T-cell (primary cell): ENCODE measurements at regions not wholly inside any gene's neighbourhood (a gene's known extent, or its start where the extent isn't known, plus 50 kb on each side); places are given as distances from the start of the nearest gene placed in this dataset.

Experiments
- ATAC-seq, 4 experiments: fragments of 200-7000 bp in 3 of 4; fragments of 150-1000 bp in 1 of 4; cut with Tn5 transposase; replicated peaks in 1 of 4; 1 replicate in 3 of 4; 2 replicates in 1 of 4; pipeline ENCODE4 v1.10.0; 2021; ENCODE audit warnings: moderate library complexity in 3 of 4, mild to moderate bottlenecking in 2 of 4, moderate number of reproducible peaks in 1 of 4
- CTCF ChIA-PET, 2 donors: fragments of 300-600 bp; sonication (Branson Sonifier 250); formaldehyde crosslinking; loops; one replicate each; lab custom pipeline; 2022; ENCODE audit warnings: antibody characterized with exemption in 2 of 2; lab: Charles Lee
- POLR2A ChIA-PET, 2 donors: fragments of 300-600 bp; sonication (Branson Sonifier 250); formaldehyde crosslinking; loops; one replicate each; lab custom pipeline; 2022; ENCODE audit warnings: antibody characterized with exemption in 2 of 2; lab: Charles Lee
- DNase-seq, 35 experiments: peaks; one replicate each; pipeline versions ENCODE4 v3.0.0 to v3.0.0-alpha.2; 2013 to 2023
- H3K27ac ChIP-seq: one replicate; pipeline ENCODE4 v1.5.1; 2013; ENCODE audit warnings: low read length
- H3K27me3 ChIP-seq, 2 experiments: replicated peaks in 1 of 2; 1 replicate in 1 of 2; 2 replicates in 1 of 2; pipeline versions ENCODE4 v1.6.1 to v1.7.0; 2013; ENCODE audit warnings: low read length in 1 of 2, mixed read lengths in 1 of 2; ENCODE audit not compliant: control insufficient read depth in 2 of 2, insufficient read depth in 2 of 2; ENCODE audit errors: extremely low read depth in 1 of 2
- H3K36me3 ChIP-seq, 2 donors: 1 replicate in 1 of 2; 2 replicates in 1 of 2; pipeline versions ENCODE4 v1.6.1 to v1.7.0; 2013; ENCODE audit warnings: low read length in 1 of 2; ENCODE audit not compliant: control insufficient read depth in 2 of 2, insufficient read depth in 1 of 2; ENCODE audit errors: extremely low read depth in 1 of 2
- H3K4me1 ChIP-seq, 2 experiments: 1 replicate in 1 of 2; 2 replicates in 1 of 2; pipeline versions ENCODE4 v1.6.1 to v1.7.0; 2013; ENCODE audit warnings: low read length in 2 of 2, mixed read lengths in 1 of 2; ENCODE audit not compliant: insufficient read depth in 2 of 2, control insufficient read depth in 1 of 2; ENCODE audit errors: extremely low read depth in 1 of 2
- H3K4me3 ChIP-seq, 2 donors: 1 replicate in 1 of 2; 2 replicates in 1 of 2; pipeline versions ENCODE4 v1.5.1 to v1.7.0; 2013; ENCODE audit warnings: mild to moderate bottlenecking in 2 of 2, low read length in 1 of 2, moderate library complexity in 1 of 2; ENCODE audit not compliant: control insufficient read depth in 1 of 2; ENCODE audit errors: extremely low read depth in 1 of 2
- H3K9me3 ChIP-seq: 2 replicates; pipeline ENCODE4 v1.7.0; 2013
- H3K27ac Mint-ChIP-seq, 2 donors: one replicate each; pipeline ENCODE4 v1.8.0; 2020 to 2021; ENCODE audit warnings: mild to moderate bottlenecking in 2 of 2, mixed read lengths in 2 of 2
- H3K27me3 Mint-ChIP-seq, 2 donors: one replicate each; pipeline ENCODE4 v1.8.0; 2021 to 2022; ENCODE audit warnings: mixed read lengths in 2 of 2
- H3K36me3 Mint-ChIP-seq: one replicate; pipeline ENCODE4 v1.8.0; 2021; ENCODE audit warnings: mixed read lengths
- H3K4me1 Mint-ChIP-seq, 3 donors: one replicate each; pipeline ENCODE4 v1.8.0; 2020 to 2022; ENCODE audit warnings: mixed read lengths in 3 of 3, mild to moderate bottlenecking in 1 of 3
- H3K4me3 Mint-ChIP-seq, 3 donors: one replicate each; pipeline ENCODE4 v1.8.0; 2020 to 2022; ENCODE audit warnings: mild to moderate bottlenecking in 3 of 3, mixed read lengths in 3 of 3, moderate library complexity in 3 of 3
- H3K9me3 Mint-ChIP-seq, 3 donors: one replicate each; pipeline ENCODE4 v1.8.0; 2020 to 2022; ENCODE audit warnings: mixed read lengths in 3 of 3
- WGBS: methylation state at CpG from one replicate; pipeline ENCODE4 v1.1.5; 2013; ENCODE audit warnings: missing lambda C conversion rate; ENCODE audit not compliant: insufficient coverage; 5-methylcytosine and 5-hydroxymethylcytosine counted together

DNA sequence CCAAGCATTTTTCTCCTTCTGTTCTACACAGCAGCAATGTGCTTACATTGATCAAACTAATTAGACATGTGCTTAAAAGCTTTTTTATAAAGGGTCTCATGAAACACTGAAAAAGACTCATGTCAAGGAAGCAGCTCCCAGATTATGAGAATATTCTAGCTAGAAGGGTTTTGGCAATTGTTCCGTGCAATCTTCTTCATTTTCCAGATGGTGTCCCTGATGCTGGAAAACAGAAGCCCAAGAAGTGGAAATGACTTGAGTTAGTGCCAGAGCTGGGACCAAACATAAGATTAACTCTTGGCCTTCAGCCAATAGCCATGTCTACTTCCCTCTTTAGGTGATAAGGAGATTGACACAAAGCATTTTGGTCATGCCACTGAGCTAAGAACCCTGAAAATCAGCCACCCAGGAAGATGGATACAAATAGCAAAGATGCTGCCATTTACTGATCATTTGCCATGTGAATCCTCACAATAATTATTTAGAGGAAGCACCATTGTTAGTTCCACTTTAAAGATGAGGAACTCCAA is 110.8 kb downstream of the MATN1 start:
- POLR2A ChIA-PET, result no interaction called here
- H3K36me3 ChIP-seq, result no peaks in the 10 kb centered on the region
- no peak overlapping the region for H3K27ac ChIP-seq
- peaks cover 27 to 32% of the 10 kb centered on the region in 2 donors for H3K27me3 Mint-ChIP-seq
- no peaks in the 10 kb centered on the region for H3K36me3 Mint-ChIP-seq
- H3K9me3 Mint-ChIP-seq, result no peaks in the 10 kb centered on the region
- CTCF ChIA-PET, result no interaction called here
- no peak for DNase-seq
- H3K27me3 ChIP-seq, result peaks cover 0 to 37% of the 10 kb centered on the region in 2 experiments
- H3K27ac Mint-ChIP-seq, result no peak overlapping the region
- no peaks in the 10 kb centered on the region for H3K4me1 Mint-ChIP-seq
- ATAC-seq, result no peak
- no peak overlapping the region for H3K4me3 Mint-ChIP-seq
- WGBS, result 100% methylated on average over 1 of the region's 1 CpG
- no peaks in the 10 kb centered on the region for H3K4me1 ChIP-seq
- no peak overlapping the region for H3K4me3 ChIP-seq
- H3K9me3 ChIP-seq, result no peaks in the 10 kb centered on the region

DNA sequence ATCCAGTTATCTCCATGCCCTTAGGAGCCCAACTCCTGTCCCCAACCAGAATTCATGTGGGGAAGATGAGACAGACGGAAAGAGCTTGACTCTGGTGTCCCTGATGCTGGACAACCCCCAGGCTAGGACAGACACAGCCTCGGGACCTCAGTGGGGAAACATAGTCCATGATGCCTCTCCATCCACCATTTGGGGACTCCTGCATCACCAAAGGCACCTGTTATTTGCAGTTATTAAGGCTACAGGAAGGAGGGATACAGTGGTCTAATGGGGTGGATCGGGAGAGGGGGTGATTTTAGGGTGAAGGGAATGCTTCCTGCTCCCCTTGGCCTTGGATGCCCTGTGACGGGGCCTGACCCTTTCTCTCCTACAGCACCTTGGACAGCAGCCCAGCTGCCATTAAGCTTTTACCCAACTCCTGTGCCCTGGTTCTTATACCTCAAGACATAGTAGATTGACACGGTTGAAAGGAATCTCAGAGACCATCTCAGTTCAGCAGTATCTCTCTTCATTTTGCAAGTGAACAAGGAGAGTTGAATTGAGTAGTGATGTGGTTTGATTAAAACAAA is 111.6 kb downstream of the MATN1 start:
- POLR2A ChIA-PET, result no interaction called here
- Mint-ChIP-seq H3K27ac (no peak overlapping the region), H3K27me3 (peaks cover 31 to 39% of the 10 kb centered on the region in 2 donors)

DNA sequence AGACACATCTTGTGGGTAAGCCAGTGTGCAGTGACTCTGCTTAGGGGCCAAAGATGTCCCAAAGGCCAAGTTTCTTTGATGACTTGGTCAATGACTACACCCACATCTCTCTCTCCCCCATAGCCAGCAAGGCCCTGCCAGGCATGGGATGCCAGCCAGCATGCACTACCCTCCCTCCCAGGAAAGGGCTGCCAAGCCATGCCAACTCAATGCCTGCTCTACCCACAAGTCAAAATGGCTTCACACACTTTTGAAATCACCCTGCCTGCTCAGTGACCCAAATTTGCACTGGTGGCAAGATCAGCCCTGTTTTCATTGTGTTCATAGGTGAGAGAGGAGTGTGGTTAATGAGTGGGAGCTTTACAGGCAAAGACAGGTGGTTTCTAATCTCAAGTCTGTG is 112.5 kb downstream of the MATN1 start:
- no peak for ATAC-seq
- no peaks in the 10 kb centered on the region for H3K4me1 Mint-ChIP-seq
- Histone ChIP-seq H3K9me3 (no peaks in the 10 kb centered on the region), H3K36me3 (no peaks in the 10 kb centered on the region), H3K4me1 (no peaks in the 10 kb centered on the region), H3K27me3 (peaks cover 0 to 33% of the 10 kb centered on the region in 2 experiments), H3K27ac (no peak overlapping the region), H3K4me3 (no peak overlapping the region)
- ChIA-PET CTCF (no interaction called here), POLR2A (no interaction called here)
- no peaks in the 10 kb centered on the region for H3K36me3 Mint-ChIP-seq
- no peak overlapping the region for H3K27ac Mint-ChIP-seq
- H3K27me3 Mint-ChIP-seq, result peaks cover 33 to 42% of the 10 kb centered on the region in 2 donors
- DNase-seq, result no peak
- no peak overlapping the region for H3K4me3 Mint-ChIP-seq
- no peaks in the 10 kb centered on the region for H3K9me3 Mint-ChIP-seq

More for the DNA sequence above, 111.6 kb downstream of the MATN1 start:
- Histone ChIP-seq H3K27me3 (peaks cover 0 to 33% of the 10 kb centered on the region in 2 experiments), H3K4me3 (no peak overlapping the region), H3K4me1 (no peaks in the 10 kb centered on the region), H3K27ac (no peak overlapping the region), H3K36me3 (no peaks in the 10 kb centered on the region), H3K9me3 (no peaks in the 10 kb centered on the region)
- Mint-ChIP-seq H3K4me3 (no peak overlapping the region), H3K4me1 (no peaks in the 10 kb centered on the region), H3K36me3 (no peaks in the 10 kb centered on the region), H3K9me3 (no peaks in the 10 kb centered on the region)
- CTCF ChIA-PET, result no interaction called here
- no CpG with 5 or more reads among the region's 5 CpGs for WGBS
- ATAC-seq (no peak), DNase-seq (no peak)

DNA sequence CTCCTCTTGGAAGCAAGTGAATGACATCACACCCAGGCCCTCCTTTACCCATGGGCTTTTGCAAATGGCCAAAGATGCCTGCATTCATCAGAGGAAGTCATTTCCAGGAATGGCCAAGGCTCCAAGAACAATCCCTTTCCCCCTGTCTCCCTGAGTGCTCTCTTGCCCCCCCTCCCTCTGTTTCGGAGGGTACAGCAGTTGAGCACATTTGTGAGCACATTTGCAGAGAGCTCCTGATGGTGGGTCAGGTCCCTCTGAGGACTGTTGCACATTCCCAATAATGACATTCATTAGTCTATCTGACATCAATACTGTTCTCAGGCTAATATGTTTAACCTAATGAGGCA is 113.4 kb downstream of the MATN1 start:
- WGBS, result no CpG with 5 or more reads among the region's 1 CpG
- H3K27me3 ChIP-seq, result peaks cover 0 to 31% of the 10 kb centered on the region in 2 experiments
- H3K27me3 Mint-ChIP-seq, result peaks cover 34 to 47% of the 10 kb centered on the region in 2 donors
- H3K4me3 ChIP-seq, result no peak overlapping the region
- no peak overlapping the region for H3K4me3 Mint-ChIP-seq
- no peak overlapping the region for H3K27ac Mint-ChIP-seq
- ATAC-seq, result no peak
- H3K9me3 ChIP-seq, result no peaks in the 10 kb centered on the region
- no peaks in the 10 kb centered on the region for H3K4me1 ChIP-seq
- no peaks in the 10 kb centered on the region for H3K36me3 Mint-ChIP-seq
- no peak overlapping the region for H3K27ac ChIP-seq
- no peak for DNase-seq
- CTCF ChIA-PET, result no interaction called here
- POLR2A ChIA-PET, result no interaction called here
- H3K36me3 ChIP-seq, result no peaks in the 10 kb centered on the region
- no peaks in the 10 kb centered on the region for H3K9me3 Mint-ChIP-seq
- H3K4me1 Mint-ChIP-seq, result no peaks in the 10 kb centered on the region

DNA sequence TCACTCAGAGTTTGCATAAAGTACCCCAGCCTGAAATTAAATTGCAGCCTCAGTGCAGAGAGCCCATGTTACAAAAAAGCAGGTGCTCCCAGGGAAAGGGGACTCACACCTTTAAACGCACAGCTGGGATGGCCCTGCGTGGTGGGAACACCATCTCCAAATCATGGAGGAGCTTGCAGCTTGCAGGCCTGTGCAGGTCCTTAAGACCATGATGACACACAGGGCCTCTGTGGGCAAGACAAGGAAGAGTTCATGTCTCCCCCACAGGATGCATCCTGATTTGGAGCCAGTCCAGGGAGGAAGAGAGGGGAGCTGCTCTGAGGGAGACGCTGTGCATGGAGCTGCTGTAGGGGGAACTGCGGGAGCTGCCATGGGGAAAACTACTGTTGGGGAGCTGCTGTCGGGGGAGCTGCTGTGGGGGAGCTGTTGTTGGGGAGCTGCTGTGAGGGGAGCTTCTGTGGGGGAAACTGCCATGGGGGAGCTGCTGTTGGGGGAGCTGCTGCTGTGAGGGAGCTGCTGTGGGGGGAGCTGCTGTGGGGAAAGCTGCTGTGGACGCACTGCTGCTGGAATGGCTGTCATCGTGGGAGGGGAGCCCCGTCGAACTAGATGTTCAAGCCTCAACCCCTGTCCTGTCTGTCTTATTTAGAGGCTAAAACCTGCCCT is 113.9 kb downstream of the MATN1 start:
- WGBS, result 71% methylated on average over 7 of the region's 9 CpGs
- ATAC-seq (no peak), DNase-seq (no peak)
- Histone ChIP-seq H3K27me3 (peaks cover 0 to 35% of the 10 kb centered on the region in 2 experiments), H3K36me3 (no peaks in the 10 kb centered on the region), H3K4me3 (no peak overlapping the region), H3K4me1 (no peaks in the 10 kb centered on the region), H3K9me3 (no peaks in the 10 kb centered on the region), H3K27ac (no peak overlapping the region)
- POLR2A ChIA-PET, result no interaction called here
- Mint-ChIP-seq H3K4me3 (no peak overlapping the region), H3K4me1 (no peaks in the 10 kb centered on the region), H3K9me3 (no peaks in the 10 kb centered on the region), H3K27ac (no peak overlapping the region), H3K27me3 (peaks cover 32 to 45% of the 10 kb centered on the region in 2 donors), H3K36me3 (no peaks in the 10 kb centered on the region)
- CTCF ChIA-PET, result no interaction called here

DNA sequence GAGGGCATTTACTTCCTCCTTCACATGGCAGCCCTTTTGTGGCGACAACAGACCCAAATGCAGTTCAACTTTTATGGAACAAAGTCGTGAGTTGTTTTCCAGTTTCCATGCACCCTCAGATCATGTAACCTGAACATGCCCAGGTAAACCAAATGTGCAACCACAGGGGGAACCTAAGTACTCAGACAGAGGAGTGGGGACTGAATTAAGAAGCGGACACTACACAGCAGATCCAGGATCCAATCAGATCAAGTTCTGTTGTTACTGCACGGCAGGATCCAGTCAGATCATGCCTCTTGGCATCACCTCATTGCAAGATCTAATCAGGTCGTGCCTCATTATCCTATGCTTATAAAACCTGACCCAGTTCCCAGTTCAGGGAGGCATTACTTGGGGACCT is 115.7 kb downstream of the MATN1 start:
- H3K9me3 Mint-ChIP-seq, result no peaks in the 10 kb centered on the region
- peaks cover 32 to 45% of the 10 kb centered on the region in 2 donors for H3K27me3 Mint-ChIP-seq
- Histone ChIP-seq H3K4me1 (no peaks in the 10 kb centered on the region), H3K9me3 (no peaks in the 10 kb centered on the region), H3K27me3 (peaks cover 0 to 41% of the 10 kb centered on the region in 2 experiments), H3K36me3 (no peaks in the 10 kb centered on the region), H3K27ac (no peak overlapping the region), H3K4me3 (no peak overlapping the region)
- ATAC-seq, result no peak
- WGBS, result 71% methylated on average over 4 of the region's 5 CpGs
- no peak overlapping the region for H3K27ac Mint-ChIP-seq
- DNase-seq, result no peak
- no peak overlapping the region for H3K4me3 Mint-ChIP-seq
- no peaks in the 10 kb centered on the region for H3K36me3 Mint-ChIP-seq
- CTCF ChIA-PET, result no interaction called here
- POLR2A ChIA-PET, result no interaction called here
- no peaks in the 10 kb centered on the region for H3K4me1 Mint-ChIP-seq
